ENCODE measurements at regions not wholly inside any gene's neighbourhood (a gene's known extent, or its start where the extent isn't known, plus 50 kb on each side); places are given as distances from the start of the nearest gene placed in this dataset.
A peak's percentile ranks its signal among the peaks of the same experiment; 100 is the strongest.

- H3K27ac ChIP-seq: no peak overlapping the region
- H3K27me3 ChIP-seq: no peaks in the 10 kb centered on the region
- no peaks in the 10 kb centered on the region for H3K9me3 ChIP-seq
- H3K36me3 ChIP-seq: no peaks in the 10 kb centered on the region
- ATAC-seq (ENCODE audit: low FRiP score in 2 of 2): no peak
- H3K4me3 ChIP-seq: no peak overlapping the region
- 57 to 58% methylated on average over 20 of the region's 20 CpGs for WGBS, 2 donors
- DNase-seq: peak in 1 of 2 donors; percentile 26
- no peaks in the 10 kb centered on the region for H3K4me1 ChIP-seq
- no peak for TF ChIP-seq POLR2AphosphoS5 (IDR thresholded peaks at IDR 0.05)
- TF ChIP-seq POLR2A (IDR thresholded peaks at IDR 0.05): no peak
- no peak for TF ChIP-seq EP300 (IDR thresholded peaks at IDR 0.05)
- TF ChIP-seq, protein P1, sequence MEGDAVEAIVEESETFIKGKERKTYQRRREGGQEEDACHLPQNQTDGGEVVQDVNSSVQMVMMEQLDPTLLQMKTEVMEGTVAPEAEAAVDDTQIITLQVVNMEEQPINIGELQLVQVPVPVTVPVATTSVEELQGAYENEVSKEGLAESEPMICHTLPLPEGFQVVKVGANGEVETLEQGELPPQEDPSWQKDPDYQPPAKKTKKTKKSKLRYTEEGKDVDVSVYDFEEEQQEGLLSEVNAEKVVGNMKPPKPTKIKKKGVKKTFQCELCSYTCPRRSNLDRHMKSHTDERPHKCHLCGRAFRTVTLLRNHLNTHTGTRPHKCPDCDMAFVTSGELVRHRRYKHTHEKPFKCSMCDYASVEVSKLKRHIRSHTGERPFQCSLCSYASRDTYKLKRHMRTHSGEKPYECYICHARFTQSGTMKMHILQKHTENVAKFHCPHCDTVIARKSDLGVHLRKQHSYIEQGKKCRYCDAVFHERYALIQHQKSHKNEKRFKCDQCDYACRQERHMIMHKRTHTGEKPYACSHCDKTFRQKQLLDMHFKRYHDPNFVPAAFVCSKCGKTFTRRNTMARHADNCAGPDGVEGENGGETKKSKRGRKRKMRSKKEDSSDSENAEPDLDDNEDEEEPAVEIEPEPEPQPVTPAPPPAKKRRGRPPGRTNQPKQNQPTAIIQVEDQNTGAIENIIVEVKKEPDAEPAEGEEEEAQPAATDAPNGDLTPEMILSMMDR (IDR thresholded peaks at IDR 0.05): peak in 1 of 6 experiments; percentile 11
These were observed 51.0 kb upstream of the TFAP2A start for GRCh38 chr6:10465629-10466499.

All from upper lobe of left lung (tissue), 6 donors.